ENCODE measurements at regions not wholly inside any gene's neighbourhood (a gene's known extent, or its start where the extent isn't known, plus 50 kb on each side); places are given as distances from the start of the nearest gene placed in this dataset.

DNA sequence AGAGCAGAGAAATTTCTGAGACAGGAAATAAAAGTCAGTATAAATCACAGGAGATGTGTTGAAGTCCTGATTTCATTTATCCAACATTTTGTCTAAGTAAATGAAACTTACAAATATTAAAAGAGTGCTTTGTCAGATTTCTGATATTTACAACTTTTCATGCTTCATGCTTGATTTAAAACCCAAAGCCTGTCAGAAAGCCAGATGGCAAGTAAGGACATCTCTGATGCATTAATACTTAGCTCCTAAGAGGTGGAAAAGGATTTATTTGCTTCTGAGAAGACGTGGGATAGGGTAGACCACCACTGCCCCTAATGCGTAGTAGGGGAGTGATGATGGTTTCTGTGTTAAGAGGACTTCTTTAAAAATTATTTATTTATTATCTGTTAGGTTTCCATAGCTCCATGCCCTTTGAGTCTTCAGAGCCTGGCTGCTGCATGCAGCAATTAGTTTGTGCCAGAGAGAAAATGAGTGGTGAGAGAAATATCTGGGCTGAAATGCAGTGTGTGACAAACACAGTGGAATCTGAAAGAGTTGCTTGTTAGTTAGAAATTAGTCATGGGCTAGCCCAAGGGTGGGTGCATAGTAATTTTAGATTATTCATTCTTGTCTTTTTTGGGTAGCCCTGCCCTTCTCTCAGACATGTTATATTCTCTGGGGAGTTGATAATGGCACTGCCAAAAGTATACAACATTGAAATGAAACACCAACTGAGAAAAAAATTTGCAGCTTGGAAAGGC is 333.8 kb downstream of the C4orf33 start:
- no peak overlapping the region for H3K9ac ChIP-seq (ENCODE audit: low read depth in 1 of 2, low read length in 2 of 2)
- no peaks in the 10 kb centered on the region for H3K4me1 ChIP-seq (ENCODE audit: control insufficient read depth in 1 of 2, insufficient read depth in 2 of 2, low read length in 2 of 2)
- no peaks in the 10 kb centered on the region for H3K9me3 ChIP-seq (ENCODE audit: control insufficient read depth in 1 of 2, low read length in 2 of 2)
- H3K4me3 ChIP-seq (ENCODE audit: low read depth in 1 of 2, low read length in 2 of 2) = no peak overlapping the region
- no peak overlapping the region for H3K27ac ChIP-seq (ENCODE audit: low read depth, low read length)
- H3K27me3 ChIP-seq (ENCODE audit: control insufficient read depth in 1 of 2, insufficient read depth in 2 of 2, low read length in 2 of 2) = no peaks in the 10 kb centered on the region
- no peaks in the 10 kb centered on the region for H3K36me3 ChIP-seq (ENCODE audit: control insufficient read depth in 1 of 2, insufficient read depth in 2 of 2, low read length in 2 of 2)

DNA sequence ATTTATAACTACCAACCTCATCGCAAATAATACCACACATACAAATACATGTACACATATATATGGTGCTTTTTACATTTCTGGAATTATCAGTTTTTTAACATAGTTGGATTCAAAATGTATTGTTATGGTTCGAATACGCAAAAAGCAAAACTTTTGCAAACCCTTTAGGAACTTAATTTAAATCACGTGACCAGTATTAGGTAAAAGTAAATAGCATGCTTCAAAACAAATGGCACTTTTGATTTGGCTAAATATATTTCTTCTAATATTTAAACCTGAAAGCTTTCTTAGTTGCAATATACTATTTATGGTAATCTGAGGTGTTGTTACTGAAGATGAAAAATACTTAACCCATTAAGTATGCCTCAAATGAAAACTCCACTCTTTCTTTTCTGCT is 341.4 kb downstream of the C4orf33 start:
- no peaks in the 10 kb centered on the region for H3K4me1 ChIP-seq (ENCODE audit: control insufficient read depth in 1 of 2, insufficient read depth in 2 of 2, low read length in 2 of 2)
- H3K4me3 ChIP-seq (ENCODE audit: low read depth in 1 of 2, low read length in 2 of 2) = no peak overlapping the region
- no peaks in the 10 kb centered on the region for H3K27me3 ChIP-seq (ENCODE audit: control insufficient read depth in 1 of 2, insufficient read depth in 2 of 2, low read length in 2 of 2)
- H3K27ac ChIP-seq (ENCODE audit: low read depth, low read length) = no peak overlapping the region
- no peaks in the 10 kb centered on the region for H3K36me3 ChIP-seq (ENCODE audit: control insufficient read depth in 1 of 2, insufficient read depth in 2 of 2, low read length in 2 of 2)
- H3K9ac ChIP-seq (ENCODE audit: low read depth in 1 of 2, low read length in 2 of 2) = no peak overlapping the region
- no peaks in the 10 kb centered on the region for H3K9me3 ChIP-seq (ENCODE audit: control insufficient read depth in 1 of 2, low read length in 2 of 2)

DNA sequence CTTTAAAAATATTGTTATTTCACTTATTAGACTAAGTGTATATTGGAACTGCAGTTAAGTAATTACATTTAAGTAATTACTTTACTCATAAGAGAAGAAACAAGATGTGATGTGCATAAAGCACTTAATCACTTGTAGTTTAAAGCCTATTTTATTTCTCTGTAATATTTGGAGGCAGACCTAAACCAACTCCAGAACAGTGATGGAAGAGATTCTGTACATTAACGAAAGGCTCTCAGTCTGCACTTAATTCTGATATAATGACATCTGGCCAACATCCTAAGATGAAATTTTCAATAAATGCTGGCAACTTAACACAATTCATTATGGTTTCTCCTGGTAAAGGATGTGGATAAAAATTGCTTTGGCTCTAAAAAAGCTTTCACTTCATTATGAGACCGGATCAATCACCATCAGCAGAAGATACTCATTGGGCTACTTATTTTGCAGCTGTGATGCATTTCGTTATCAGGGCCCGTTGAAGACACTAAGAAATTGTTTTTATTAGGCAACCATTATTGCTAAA is 342.6 kb downstream of the C4orf33 start:
- Histone ChIP-seq H3K27ac (ENCODE audit: low read depth, low read length) (no peak overlapping the region), H3K36me3 (ENCODE audit: control insufficient read depth in 1 of 2, insufficient read depth in 2 of 2, low read length in 2 of 2) (no peaks in the 10 kb centered on the region), H3K9ac (ENCODE audit: low read depth in 1 of 2, low read length in 2 of 2) (no peak overlapping the region), H3K4me3 (ENCODE audit: low read depth in 1 of 2, low read length in 2 of 2) (no peak overlapping the region), H3K4me1 (ENCODE audit: control insufficient read depth in 1 of 2, insufficient read depth in 2 of 2, low read length in 2 of 2) (no peaks in the 10 kb centered on the region), H3K27me3 (ENCODE audit: control insufficient read depth in 1 of 2, insufficient read depth in 2 of 2, low read length in 2 of 2) (no peaks in the 10 kb centered on the region), H3K9me3 (ENCODE audit: control insufficient read depth in 1 of 2, low read length in 2 of 2) (no peaks in the 10 kb centered on the region)

DNA sequence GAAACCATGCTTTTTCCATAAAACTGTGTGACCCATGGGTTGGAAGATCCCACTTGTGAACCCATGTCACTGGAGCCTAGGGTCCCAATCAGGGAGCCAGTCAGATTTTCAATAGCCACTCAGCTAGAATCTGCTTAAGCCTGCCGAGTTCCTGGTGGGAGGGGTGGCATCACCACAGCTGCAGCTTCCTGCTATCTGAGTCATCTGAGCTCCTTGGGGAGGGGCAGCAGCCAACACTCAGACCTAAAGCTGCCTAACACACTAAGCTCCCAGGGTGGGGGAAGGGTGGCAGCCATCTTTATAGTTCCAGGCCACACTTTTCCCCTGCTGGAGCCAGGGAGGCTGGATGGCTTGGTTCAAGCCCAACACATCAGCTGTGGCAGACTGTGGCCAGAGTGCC is 350.1 kb downstream of the C4orf33 start:
- no peak overlapping the region for H3K4me3 ChIP-seq (ENCODE audit: low read depth in 1 of 2, low read length in 2 of 2)
- H3K9ac ChIP-seq (ENCODE audit: low read depth in 1 of 2, low read length in 2 of 2) = no peak overlapping the region
- no peaks in the 10 kb centered on the region for H3K9me3 ChIP-seq (ENCODE audit: control insufficient read depth in 1 of 2, low read length in 2 of 2)
- H3K36me3 ChIP-seq (ENCODE audit: control insufficient read depth in 1 of 2, insufficient read depth in 2 of 2, low read length in 2 of 2) = no peaks in the 10 kb centered on the region
- H3K27me3 ChIP-seq (ENCODE audit: control insufficient read depth in 1 of 2, insufficient read depth in 2 of 2, low read length in 2 of 2) = no peaks in the 10 kb centered on the region
- no peak overlapping the region for H3K27ac ChIP-seq (ENCODE audit: low read depth, low read length)
- H3K4me1 ChIP-seq (ENCODE audit: control insufficient read depth in 1 of 2, insufficient read depth in 2 of 2, low read length in 2 of 2) = no peaks in the 10 kb centered on the region

DNA sequence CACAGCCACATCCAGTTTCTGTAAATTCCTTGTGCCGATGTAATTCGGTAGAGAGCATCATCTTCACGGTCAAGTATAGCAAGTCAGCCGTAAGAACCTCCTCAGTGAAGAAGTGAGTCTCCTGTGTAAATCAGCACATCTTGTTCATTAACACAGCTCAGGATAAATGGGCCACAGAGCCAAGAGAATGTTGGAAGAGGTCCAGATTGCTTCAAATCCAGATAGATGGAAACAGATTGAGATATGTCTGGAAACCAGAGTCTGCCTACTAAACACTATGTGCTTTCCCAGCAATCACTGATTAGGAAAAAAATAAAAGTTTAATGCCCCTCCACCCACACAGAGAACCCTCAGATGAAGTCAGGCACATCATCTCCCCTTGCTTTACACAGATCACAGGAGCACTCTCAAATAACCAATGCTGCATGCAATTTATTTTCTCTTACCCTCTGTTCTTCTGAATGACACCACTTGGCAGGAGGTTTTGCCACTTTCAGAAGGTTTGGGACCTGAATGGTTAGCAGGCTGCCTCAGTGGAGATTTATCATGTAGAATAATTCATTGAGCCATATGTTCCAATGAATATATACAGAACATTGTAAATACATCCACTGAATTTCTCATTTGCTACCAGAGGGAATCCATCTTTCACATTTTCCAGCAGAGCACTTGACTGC is 357.7 kb downstream of the C4orf33 start:
- Histone ChIP-seq H3K9me3 (ENCODE audit: control insufficient read depth in 1 of 2, low read length in 2 of 2) (no peaks in the 10 kb centered on the region), H3K36me3 (ENCODE audit: control insufficient read depth in 1 of 2, insufficient read depth in 2 of 2, low read length in 2 of 2) (no peaks in the 10 kb centered on the region), H3K4me3 (ENCODE audit: low read depth in 1 of 2, low read length in 2 of 2) (no peak overlapping the region), H3K27me3 (ENCODE audit: control insufficient read depth in 1 of 2, insufficient read depth in 2 of 2, low read length in 2 of 2) (no peaks in the 10 kb centered on the region), H3K27ac (ENCODE audit: low read depth, low read length) (no peak overlapping the region), H3K4me1 (ENCODE audit: control insufficient read depth in 1 of 2, insufficient read depth in 2 of 2, low read length in 2 of 2) (no peaks in the 10 kb centered on the region), H3K9ac (ENCODE audit: low read depth in 1 of 2, low read length in 2 of 2) (no peak overlapping the region)

DNA sequence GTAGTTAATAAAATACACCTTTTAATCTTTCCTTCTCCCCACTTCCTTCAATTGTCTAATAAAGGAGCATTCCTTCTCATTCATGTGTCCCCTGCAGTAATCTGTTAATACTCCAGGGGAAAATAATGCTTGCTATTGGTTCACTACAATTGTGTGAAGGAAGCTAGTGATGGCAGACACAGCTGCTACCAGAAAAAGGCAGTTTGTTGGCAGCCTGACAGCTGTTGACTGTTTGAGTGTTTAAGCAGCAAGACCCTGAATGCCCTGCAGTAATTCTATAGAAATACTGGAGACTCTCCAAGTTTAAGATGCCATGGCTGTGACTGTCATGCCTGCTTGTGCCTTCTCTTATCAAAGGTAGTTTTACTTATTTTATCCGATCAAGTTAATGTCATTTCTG is 359.5 kb downstream of the C4orf33 start:
- Histone ChIP-seq H3K9me3 (ENCODE audit: control insufficient read depth in 1 of 2, low read length in 2 of 2) (no peaks in the 10 kb centered on the region), H3K27ac (ENCODE audit: low read depth, low read length) (no peak overlapping the region), H3K27me3 (ENCODE audit: control insufficient read depth in 1 of 2, insufficient read depth in 2 of 2, low read length in 2 of 2) (no peaks in the 10 kb centered on the region), H3K9ac (ENCODE audit: low read depth in 1 of 2, low read length in 2 of 2) (no peak overlapping the region), H3K4me3 (ENCODE audit: low read depth in 1 of 2, low read length in 2 of 2) (no peak overlapping the region), H3K4me1 (ENCODE audit: control insufficient read depth in 1 of 2, insufficient read depth in 2 of 2, low read length in 2 of 2) (no peaks in the 10 kb centered on the region), H3K36me3 (ENCODE audit: control insufficient read depth in 1 of 2, insufficient read depth in 2 of 2, low read length in 2 of 2) (no peaks in the 10 kb centered on the region)

DNA sequence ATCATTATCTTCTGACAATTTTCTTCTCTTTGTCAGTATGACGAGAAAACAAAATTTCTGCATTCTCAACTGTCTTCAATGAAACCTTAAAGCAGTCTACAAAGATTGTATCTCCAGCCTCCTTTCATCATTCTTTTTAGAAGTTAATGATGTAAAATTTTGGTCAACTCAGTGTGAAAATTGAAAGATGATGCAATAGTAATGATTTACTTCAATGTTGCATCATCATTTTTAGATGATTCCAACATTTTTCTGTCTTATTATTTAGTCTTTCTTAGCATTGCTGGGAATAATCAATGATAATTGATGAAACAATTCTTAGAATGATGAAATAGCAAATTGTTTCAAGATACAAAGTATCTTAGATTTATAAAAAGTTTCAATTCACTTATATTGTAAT is 372.7 kb downstream of the C4orf33 start:
- Histone ChIP-seq H3K36me3 (ENCODE audit: control insufficient read depth in 1 of 2, insufficient read depth in 2 of 2, low read length in 2 of 2) (no peaks in the 10 kb centered on the region), H3K27me3 (ENCODE audit: control insufficient read depth in 1 of 2, insufficient read depth in 2 of 2, low read length in 2 of 2) (no peaks in the 10 kb centered on the region), H3K4me3 (ENCODE audit: low read depth in 1 of 2, low read length in 2 of 2) (no peak overlapping the region), H3K9me3 (ENCODE audit: control insufficient read depth in 1 of 2, low read length in 2 of 2) (no peaks in the 10 kb centered on the region), H3K27ac (ENCODE audit: low read depth, low read length) (no peak overlapping the region), H3K9ac (ENCODE audit: low read depth in 1 of 2, low read length in 2 of 2) (no peak overlapping the region), H3K4me1 (ENCODE audit: control insufficient read depth in 1 of 2, insufficient read depth in 2 of 2, low read length in 2 of 2) (no peaks in the 10 kb centered on the region)

DNA sequence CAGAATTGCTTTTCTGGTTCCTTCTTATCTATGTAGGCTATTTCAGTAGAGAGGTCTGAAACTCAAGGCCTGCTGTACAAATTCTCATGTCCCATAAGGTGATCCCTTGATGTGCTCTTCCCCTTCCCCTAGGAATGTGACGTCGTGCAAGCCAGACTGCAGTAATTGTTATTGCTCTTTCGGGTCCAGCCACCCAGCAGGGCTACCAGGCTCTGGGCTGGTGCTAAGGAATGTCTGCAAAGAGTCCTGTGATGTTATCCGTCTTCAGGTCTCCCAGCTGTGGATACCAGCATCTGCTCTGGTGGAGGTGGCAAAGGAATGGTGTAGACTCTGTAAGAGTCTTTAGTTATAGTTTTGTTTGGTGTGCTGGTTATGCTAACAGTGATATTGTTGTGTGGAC is 378.7 kb downstream of the C4orf33 start:
- Histone ChIP-seq H3K4me1 (ENCODE audit: control insufficient read depth in 1 of 2, insufficient read depth in 2 of 2, low read length in 2 of 2) (no peaks in the 10 kb centered on the region), H3K9ac (ENCODE audit: low read depth in 1 of 2, low read length in 2 of 2) (no peak overlapping the region), H3K9me3 (ENCODE audit: control insufficient read depth in 1 of 2, low read length in 2 of 2) (no peaks in the 10 kb centered on the region), H3K4me3 (ENCODE audit: low read depth in 1 of 2, low read length in 2 of 2) (no peak overlapping the region), H3K27me3 (ENCODE audit: control insufficient read depth in 1 of 2, insufficient read depth in 2 of 2, low read length in 2 of 2) (no peaks in the 10 kb centered on the region), H3K36me3 (ENCODE audit: control insufficient read depth in 1 of 2, insufficient read depth in 2 of 2, low read length in 2 of 2) (no peaks in the 10 kb centered on the region), H3K27ac (ENCODE audit: low read depth, low read length) (no peak overlapping the region)

DNA sequence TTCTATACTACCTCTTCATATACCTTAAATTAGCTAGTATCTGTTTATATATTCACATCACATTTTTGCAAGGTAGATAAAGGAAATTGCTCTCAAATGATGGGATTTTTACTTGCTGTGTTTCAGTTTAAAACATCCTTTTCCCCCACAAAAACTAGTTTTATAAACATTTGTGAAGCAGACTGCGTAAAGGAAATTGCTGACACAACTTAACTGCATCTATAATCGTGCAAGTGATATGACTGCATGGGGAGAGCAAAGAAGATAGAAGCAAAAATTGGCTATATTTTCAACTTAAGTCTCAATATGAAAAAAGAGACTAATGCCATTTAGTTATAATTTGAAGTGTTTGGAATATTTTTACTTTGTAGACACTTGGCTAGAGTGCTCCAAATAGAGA is 385.2 kb downstream of the C4orf33 start:
- Histone ChIP-seq H3K9ac (ENCODE audit: low read depth in 1 of 2, low read length in 2 of 2) (no peak overlapping the region), H3K27ac (ENCODE audit: low read depth, low read length) (no peak overlapping the region), H3K4me3 (ENCODE audit: low read depth in 1 of 2, low read length in 2 of 2) (no peak overlapping the region), H3K4me1 (ENCODE audit: control insufficient read depth in 1 of 2, insufficient read depth in 2 of 2, low read length in 2 of 2) (no peaks in the 10 kb centered on the region), H3K27me3 (ENCODE audit: control insufficient read depth in 1 of 2, insufficient read depth in 2 of 2, low read length in 2 of 2) (no peaks in the 10 kb centered on the region), H3K9me3 (ENCODE audit: control insufficient read depth in 1 of 2, low read length in 2 of 2) (no peaks in the 10 kb centered on the region), H3K36me3 (ENCODE audit: control insufficient read depth in 1 of 2, insufficient read depth in 2 of 2, low read length in 2 of 2) (no peaks in the 10 kb centered on the region)

DNA sequence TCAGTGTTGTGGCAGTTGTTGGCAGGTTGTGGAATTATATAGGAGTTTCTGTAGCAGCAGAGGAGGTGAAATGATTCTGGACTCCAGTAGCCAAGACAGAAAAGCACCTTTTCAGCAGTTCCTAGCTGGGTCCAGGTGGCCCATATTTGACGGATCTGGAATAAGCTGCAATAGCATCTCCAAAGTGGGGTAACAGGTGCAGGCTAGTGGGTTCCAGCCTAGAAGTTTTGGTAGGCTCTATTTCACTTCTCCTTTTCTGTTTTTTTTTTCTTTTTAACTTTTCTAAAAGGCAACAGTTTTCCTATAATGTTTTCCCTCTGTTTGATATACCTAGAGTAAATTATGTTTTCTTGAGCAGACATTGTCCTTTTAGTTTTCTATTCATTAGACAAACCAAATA is 392.5 kb downstream of the C4orf33 start:
- Histone ChIP-seq H3K27ac (ENCODE audit: low read depth, low read length) (no peak overlapping the region), H3K4me1 (ENCODE audit: control insufficient read depth in 1 of 2, insufficient read depth in 2 of 2, low read length in 2 of 2) (no peaks in the 10 kb centered on the region), H3K4me3 (ENCODE audit: low read depth in 1 of 2, low read length in 2 of 2) (no peak overlapping the region), H3K9ac (ENCODE audit: low read depth in 1 of 2, low read length in 2 of 2) (no peak overlapping the region), H3K9me3 (ENCODE audit: control insufficient read depth in 1 of 2, low read length in 2 of 2) (no peaks in the 10 kb centered on the region), H3K27me3 (ENCODE audit: control insufficient read depth in 1 of 2, insufficient read depth in 2 of 2, low read length in 2 of 2) (no peaks in the 10 kb centered on the region), H3K36me3 (ENCODE audit: control insufficient read depth in 1 of 2, insufficient read depth in 2 of 2, low read length in 2 of 2) (no peaks in the 10 kb centered on the region)
